ENCODE measurements at regions not wholly inside any gene's neighbourhood (a gene's known extent, or its start where the extent isn't known, plus 50 kb on each side); places are given as distances from the start of the nearest gene placed in this dataset.

DNA sequence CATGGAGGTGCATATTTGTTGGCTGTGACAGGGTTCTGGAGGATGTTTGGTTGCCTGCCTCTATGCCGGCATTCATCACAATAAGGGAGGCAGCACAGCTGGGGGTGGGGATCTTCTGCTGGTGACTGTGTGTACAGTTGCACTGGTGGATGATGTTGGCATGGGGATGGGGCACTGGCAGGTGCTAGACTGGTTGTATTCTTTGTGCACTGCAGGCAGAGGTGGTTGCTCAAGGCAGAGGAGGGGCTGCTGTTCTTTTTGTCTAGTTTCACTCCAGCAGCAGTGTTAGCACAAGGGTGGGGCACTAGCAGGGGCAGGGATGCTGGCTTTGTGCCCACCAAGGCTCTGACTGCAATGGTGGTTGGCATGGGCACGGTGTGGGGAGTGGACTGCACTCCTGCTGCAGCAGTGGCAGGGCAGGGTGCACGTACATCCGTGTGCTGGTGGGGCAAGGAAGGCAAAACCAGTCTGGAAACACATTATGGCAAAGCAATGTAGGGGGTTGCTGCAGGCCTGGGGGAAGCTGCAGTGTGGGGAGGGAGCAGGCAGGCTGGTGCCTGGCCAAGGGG lies 69.3 kb downstream of the ISOC1 start:
- TF ChIP-seq, protein P1, sequence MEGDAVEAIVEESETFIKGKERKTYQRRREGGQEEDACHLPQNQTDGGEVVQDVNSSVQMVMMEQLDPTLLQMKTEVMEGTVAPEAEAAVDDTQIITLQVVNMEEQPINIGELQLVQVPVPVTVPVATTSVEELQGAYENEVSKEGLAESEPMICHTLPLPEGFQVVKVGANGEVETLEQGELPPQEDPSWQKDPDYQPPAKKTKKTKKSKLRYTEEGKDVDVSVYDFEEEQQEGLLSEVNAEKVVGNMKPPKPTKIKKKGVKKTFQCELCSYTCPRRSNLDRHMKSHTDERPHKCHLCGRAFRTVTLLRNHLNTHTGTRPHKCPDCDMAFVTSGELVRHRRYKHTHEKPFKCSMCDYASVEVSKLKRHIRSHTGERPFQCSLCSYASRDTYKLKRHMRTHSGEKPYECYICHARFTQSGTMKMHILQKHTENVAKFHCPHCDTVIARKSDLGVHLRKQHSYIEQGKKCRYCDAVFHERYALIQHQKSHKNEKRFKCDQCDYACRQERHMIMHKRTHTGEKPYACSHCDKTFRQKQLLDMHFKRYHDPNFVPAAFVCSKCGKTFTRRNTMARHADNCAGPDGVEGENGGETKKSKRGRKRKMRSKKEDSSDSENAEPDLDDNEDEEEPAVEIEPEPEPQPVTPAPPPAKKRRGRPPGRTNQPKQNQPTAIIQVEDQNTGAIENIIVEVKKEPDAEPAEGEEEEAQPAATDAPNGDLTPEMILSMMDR (conservative IDR thresholded peaks at IDR 0.05; ENCODE audit: low read length), result no peak
- no peak for TF ChIP-seq EZH2phosphoT487 (IDR thresholded peaks at IDR 0.05; ENCODE audit: borderline replicate concordance, low read depth, low read length)

Data from OCI-LY7 (cell line).